Astrocyte of the cerebellum (primary cell): ENCODE measurements at regions not wholly inside any gene's neighbourhood (a gene's known extent, or its start where the extent isn't known, plus 50 kb on each side); places are given as distances from the start of the nearest gene placed in this dataset.

Source experiments
- DNase-seq: peaks from one replicate; pipeline ENCODE4 v3.0.0-alpha.2; 2011; ENCODE audit warnings: low read depth
- H3K4me3 ChIP-seq: 2 replicates; pipeline ENCODE4 v1.5.1; 2011; ENCODE audit warnings: mild to moderate bottlenecking, low read depth, low read length, moderate library complexity
- in situ Hi-C: cut with HindIII; loops from 2 replicates; pipeline ENCODE4 v1.10.0; 2017; ENCODE audit warnings: low sequenced_read_pairs
- TF ChIP-seq, protein P1 (sequence below): IDR thresholded peaks from 2 replicates; pipeline ENCODE4 v1.5.1; 2012; ENCODE audit warnings: low read length, low read depth, moderate library complexity, mild to moderate bottlenecking; ENCODE audit errors: missing control alignments

GRCh38 chr12:91563011-91563765 lies 380.6 kb upstream of the DCN start:
- no peak overlapping the region for H3K4me3 ChIP-seq
- no peak for DNase-seq
- TF ChIP-seq, protein P1, sequence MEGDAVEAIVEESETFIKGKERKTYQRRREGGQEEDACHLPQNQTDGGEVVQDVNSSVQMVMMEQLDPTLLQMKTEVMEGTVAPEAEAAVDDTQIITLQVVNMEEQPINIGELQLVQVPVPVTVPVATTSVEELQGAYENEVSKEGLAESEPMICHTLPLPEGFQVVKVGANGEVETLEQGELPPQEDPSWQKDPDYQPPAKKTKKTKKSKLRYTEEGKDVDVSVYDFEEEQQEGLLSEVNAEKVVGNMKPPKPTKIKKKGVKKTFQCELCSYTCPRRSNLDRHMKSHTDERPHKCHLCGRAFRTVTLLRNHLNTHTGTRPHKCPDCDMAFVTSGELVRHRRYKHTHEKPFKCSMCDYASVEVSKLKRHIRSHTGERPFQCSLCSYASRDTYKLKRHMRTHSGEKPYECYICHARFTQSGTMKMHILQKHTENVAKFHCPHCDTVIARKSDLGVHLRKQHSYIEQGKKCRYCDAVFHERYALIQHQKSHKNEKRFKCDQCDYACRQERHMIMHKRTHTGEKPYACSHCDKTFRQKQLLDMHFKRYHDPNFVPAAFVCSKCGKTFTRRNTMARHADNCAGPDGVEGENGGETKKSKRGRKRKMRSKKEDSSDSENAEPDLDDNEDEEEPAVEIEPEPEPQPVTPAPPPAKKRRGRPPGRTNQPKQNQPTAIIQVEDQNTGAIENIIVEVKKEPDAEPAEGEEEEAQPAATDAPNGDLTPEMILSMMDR: no peak
- in situ Hi-C loops: no loop called here

DNA sequence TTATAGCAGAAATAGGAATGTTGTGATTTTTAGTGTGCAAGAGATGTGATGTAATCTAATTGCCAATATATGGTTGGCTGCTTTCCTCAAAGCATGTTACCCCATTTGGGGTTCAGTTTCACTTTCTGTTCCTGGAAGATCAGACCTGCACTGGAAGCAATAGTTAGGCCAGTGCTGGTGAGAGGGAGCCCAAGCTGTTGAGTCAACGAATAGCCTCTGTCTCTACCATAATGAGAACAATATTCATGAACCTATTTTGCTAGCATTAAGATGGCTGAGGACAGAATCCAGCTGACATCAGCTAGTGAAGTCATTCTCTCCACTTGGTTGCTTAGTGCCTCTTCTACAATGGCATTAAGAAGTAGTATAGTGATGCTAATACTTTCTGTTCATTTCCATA lies 379.9 kb upstream of the DCN start:
- in situ Hi-C loops: no loop called here

DNA sequence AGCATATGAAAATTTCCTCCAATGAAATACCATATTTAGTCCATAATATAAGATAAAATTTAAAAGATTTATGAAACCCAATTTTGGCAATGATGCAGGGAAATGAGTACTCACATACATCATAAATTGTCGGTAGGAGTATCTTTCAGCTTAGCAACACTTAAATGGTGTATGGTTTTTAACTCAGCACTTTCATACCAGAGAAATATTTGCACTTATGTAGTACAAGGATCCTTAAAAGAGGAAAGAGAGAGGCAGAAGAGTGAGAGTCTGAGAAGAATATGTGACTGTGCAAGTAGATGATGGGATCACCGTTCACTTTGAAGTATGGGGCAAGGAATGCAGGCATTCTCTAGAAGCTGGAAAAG lies 379.3 kb upstream of the DCN start:
- H3K4me3 ChIP-seq: no peak overlapping the region
- no peak for DNase-seq
- in situ Hi-C loops: no loop called here
- TF ChIP-seq, protein P1: no peak

More for the DNA sequence above, 379.9 kb upstream of the DCN start:
- H3K4me3 ChIP-seq: no peak overlapping the region
- no peak for DNase-seq
- TF ChIP-seq, protein P1: no peak

GRCh38 chr12:91561301-91561957 lies 378.8 kb upstream of the DCN start:
- H3K4me3 ChIP-seq: no peak overlapping the region
- in situ Hi-C loops: no loop called here
- TF ChIP-seq, protein P1: no peak
- DNase-seq: no peak

GRCh38 chr12:91556909-91557308 lies 374.3 kb upstream of the DCN start:
- H3K4me3 ChIP-seq: no peak overlapping the region
- TF ChIP-seq, protein P1: no peak
- DNase-seq: no peak
- in situ Hi-C loops: no loop called here

DNA sequence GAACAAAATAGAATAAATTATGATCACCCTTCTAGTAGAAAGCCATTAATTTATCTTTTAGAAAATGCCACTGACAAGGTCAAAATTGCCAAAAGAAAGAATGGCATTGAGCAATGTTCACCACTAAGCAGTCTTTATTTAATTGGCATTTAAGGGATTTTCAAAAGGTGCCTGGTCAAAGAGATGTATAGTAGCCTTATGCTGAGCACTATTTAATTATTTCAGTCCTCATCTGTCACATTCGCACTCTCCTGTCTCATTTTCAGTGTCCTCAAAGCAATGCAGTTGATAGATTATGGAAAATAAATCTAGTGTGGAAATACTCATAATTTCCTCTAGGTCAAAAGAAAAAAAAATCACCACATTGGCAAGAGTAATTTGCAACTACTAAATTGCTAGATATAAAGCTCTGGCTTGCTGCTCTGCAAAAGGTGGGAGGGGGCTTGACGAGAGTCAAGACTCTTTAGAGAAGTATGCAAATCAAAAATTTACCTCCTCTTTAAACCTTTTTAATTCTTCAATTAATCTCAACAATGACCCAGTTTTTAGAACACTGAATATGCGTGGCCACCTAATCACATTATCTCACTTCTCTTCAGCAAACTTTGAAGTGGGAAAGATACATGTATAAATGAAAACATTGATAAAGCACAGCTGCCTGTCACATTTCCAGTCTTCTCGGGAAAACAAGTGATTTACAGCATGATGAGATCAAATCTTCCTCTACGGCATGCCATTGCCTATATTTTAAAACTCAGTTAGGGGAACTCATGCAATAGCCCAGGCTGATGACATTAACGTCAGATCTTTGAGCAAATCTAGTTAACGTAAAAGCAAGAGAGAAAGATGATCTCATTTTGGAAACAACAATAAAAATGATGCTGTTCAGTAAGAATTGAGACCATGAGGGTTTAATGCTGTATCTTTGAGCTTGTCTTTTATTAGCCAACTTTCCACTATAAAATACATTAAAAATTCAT lies 373.1 kb upstream of the DCN start:
- in situ Hi-C loops: no loop called here
- TF ChIP-seq, protein P1: no peak
- no peak overlapping the region for H3K4me3 ChIP-seq
- no peak for DNase-seq
